Suprapubic skin (tissue), 4 donors: ENCODE measurements at regions not wholly inside any gene's neighbourhood (a gene's known extent, or its start where the extent isn't known, plus 50 kb on each side); places are given as distances from the start of the nearest gene placed in this dataset.
A peak's percentile ranks its signal among the peaks of the same experiment; 100 is the strongest.

Source experiments
- DNase-seq, 2 donors: peaks; one replicate each; pipeline ENCODE4 v3.0.0-alpha.2; 2019; ENCODE audit warnings: low spot score in 2 of 2
- H3K27ac ChIP-seq: fragments of 200-600 bp; sonication (generic); one replicate; pipeline ENCODE4 v1.5.1; 2019
- H3K27me3 ChIP-seq: fragments of 200-600 bp; sonication (generic); one replicate; pipeline ENCODE4 v1.5.1; 2019
- H3K36me3 ChIP-seq: fragments of 200-600 bp; sonication (generic); one replicate; pipeline ENCODE4 v1.5.1; 2019
- H3K4me1 ChIP-seq: fragments of 200-600 bp; sonication (generic); one replicate; pipeline ENCODE4 v1.5.1; 2019
- H3K4me3 ChIP-seq: fragments of 200-600 bp; sonication (generic); one replicate; pipeline ENCODE4 v1.5.1; 2019; ENCODE audit warnings: mild to moderate bottlenecking
- H3K9me3 ChIP-seq: fragments of 200-600 bp; sonication (generic); one replicate; pipeline ENCODE4 v1.5.1; 2019
- CTCF ChIP-seq, 2 donors: fragments of 200-600 bp in 1 of 2; fragments of 450-650 bp in 1 of 2; sonication (generic) in 1 of 2; IDR thresholded peaks; one replicate each; pipeline ENCODE4 v1.5.1; 2016 to 2019; ENCODE audit warnings: antibody characterized with exemption in 2 of 2, mild to moderate bottlenecking in 1 of 2, moderate library complexity in 1 of 2
- EP300 ChIP-seq: sonication (generic); formaldehyde crosslinking; IDR thresholded peaks from one replicate; pipeline ENCODE4 v1.6.1; 2017; ENCODE audit warnings: antibody characterized with exemption
- POLR2A ChIP-seq, 2 donors: fragments of 450-650 bp; IDR thresholded peaks; one replicate each; pipeline ENCODE4 v1.6.1; 2017; ENCODE audit warnings: antibody characterized with exemption in 2 of 2, mild to moderate bottlenecking in 2 of 2, moderate library complexity in 2 of 2
- POLR2AphosphoS5 ChIP-seq, 3 donors: sonication (generic); formaldehyde crosslinking; IDR thresholded peaks; one replicate each; pipeline ENCODE4 v1.6.1; 2017; ENCODE audit warnings: antibody characterized with exemption in 3 of 3
- WGBS: methylation state at CpG from one replicate; pipeline ENCODE4 v1.1.5; 2018; 5-methylcytosine and 5-hydroxymethylcytosine counted together

DNA sequence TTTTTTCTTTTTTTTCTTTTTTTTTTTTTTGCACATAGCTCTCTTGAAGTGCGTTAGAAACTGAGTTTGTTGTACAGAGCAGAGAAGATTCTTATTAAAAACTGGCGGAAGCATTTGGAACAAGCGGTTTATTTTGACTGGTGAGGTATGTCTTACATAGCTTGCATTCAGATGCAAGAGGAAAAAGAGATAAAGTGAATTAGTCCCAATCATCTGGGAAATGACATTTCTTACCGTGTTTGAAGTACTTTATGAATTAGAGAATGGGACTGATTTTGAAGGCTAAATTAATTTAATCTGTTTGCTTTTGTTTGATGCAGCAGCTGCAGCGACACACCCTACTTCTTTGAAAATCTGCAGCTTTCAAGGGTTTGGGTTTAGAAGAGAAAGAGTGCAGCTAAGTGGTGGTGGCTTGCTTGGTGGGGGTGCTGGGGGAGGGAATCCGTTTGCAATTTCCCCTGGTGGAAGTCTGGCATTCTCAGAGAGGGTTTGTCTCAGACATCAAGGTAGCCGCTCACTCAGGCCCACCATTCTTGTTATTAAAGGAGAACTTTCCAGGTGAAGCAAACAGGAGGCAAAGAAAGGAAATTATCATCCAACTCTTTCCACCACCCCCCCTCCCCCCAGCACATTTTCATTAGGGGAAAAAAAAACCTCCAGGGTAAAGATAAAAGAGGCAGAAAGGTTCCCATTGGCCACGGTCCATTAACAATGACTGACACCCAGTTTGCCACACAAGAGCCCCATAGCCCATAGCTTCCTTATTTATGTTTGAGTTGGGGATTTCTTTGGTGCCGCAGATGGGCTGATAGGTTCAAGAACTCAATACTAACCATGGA is 231.7 kb downstream of the SKIDA1 start:
- Histone ChIP-seq H3K4me3 (no peak overlapping the region), H3K27me3 (no peaks in the 10 kb centered on the region), H3K4me1 (peaks cover 28% of the 10 kb centered on the region), H3K27ac (peak overlapping the region; percentile 72), H3K36me3 (no peaks in the 10 kb centered on the region), H3K9me3 (no peaks in the 10 kb centered on the region)
- no peak for TF ChIP-seq EP300
- no peak for TF ChIP-seq POLR2AphosphoS5 (IDR thresholded peaks at IDR 0.05)
- TF ChIP-seq POLR2A (IDR thresholded peaks at IDR 0.05), result no peak
- TF ChIP-seq CTCF (IDR thresholded peaks at IDR 0.05), result no peak
- DNase-seq, result no peak
- WGBS, result 56% methylated on average over 9 of the region's 9 CpGs

DNA sequence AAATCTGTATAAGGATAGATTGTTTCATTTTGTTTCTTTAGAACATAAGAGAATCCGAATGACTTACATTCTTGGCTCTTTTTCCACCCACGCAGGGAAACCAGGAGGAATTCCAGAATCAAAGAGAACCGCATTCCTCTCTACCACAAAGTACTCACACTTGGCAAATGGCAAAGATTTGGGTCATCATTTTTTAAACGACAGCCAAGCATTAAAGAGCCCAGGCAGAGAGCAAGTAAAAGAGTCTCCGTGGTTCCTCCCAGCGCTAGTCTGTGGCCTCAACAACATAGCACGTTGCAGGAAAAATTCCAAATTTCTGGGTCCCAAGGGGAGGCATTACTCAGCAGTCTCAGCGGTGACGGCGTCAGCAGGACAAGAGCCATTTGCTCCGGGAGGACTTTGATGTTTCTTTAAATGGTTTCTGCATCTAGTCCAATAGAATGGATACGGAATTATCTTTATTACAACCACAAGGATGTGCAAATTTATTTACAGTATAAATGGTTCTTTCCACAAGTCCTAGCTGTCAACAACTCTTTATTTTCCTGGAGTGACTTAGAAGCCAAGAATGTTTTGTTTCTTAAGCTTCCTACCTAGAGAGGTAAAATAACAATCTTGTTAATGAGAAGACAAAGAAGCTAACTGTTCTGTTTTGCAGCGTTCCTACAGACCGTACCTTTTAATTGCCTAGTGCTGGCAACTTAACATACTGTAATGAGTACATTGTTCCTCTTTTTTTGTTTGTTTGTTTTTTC is 232.5 kb downstream of the SKIDA1 start:
- H3K27me3 ChIP-seq, result no peaks in the 10 kb centered on the region
- WGBS, result 3% methylated on average over 14 of the region's 14 CpGs
- H3K9me3 ChIP-seq, result no peaks in the 10 kb centered on the region
- H3K4me3 ChIP-seq, result peak overlapping the region; percentile 2
- H3K4me1 ChIP-seq, result peaks cover 28% of the 10 kb centered on the region
- peak overlapping the region; percentile 72 for H3K27ac ChIP-seq
- DNase-seq, result peak; percentile 80 to 84
- peak in 2 of 3 donors; percentile 45 to 67 for TF ChIP-seq POLR2AphosphoS5 (IDR thresholded peaks at IDR 0.05)
- TF ChIP-seq CTCF (IDR thresholded peaks at IDR 0.05), result no peak
- no peaks in the 10 kb centered on the region for H3K36me3 ChIP-seq

- Histone ChIP-seq H3K4me1 (peaks cover 28% of the 10 kb centered on the region), H3K9me3 (no peaks in the 10 kb centered on the region), H3K27me3 (no peaks in the 10 kb centered on the region), H3K27ac (no peak overlapping the region), H3K4me3 (no peak overlapping the region), H3K36me3 (no peaks in the 10 kb centered on the region)
- 88% methylated on average over 2 of the region's 2 CpGs for WGBS
- no peak for DNase-seq
- TF ChIP-seq CTCF (IDR thresholded peaks at IDR 0.05) (no peak), POLR2AphosphoS5 (IDR thresholded peaks at IDR 0.05) (no peak), EP300 (no peak), POLR2A (IDR thresholded peaks at IDR 0.05) (no peak)
These were observed 234.9 kb downstream of the SKIDA1 start for GRCh38 chr10:21290499-21291160.

DNA sequence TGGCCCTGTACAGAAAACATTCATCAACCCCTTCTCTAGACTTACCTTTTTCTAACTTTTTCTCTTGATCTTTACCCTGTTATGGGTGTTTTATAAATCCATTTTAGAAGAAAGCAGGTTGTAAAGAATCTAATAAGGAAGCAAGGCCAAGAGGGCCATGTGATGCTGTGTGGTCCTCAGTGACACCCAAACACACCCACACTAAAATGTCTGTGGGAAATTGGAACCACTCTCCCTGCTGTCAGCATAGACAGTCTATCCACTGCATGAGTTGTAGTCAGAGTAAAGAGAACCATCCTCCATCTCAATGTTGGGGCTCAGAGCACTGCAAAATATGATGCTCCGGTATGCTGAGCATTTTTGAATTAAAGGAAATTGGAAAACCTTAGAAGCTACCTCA is 235.5 kb downstream of the SKIDA1 start:
- Histone ChIP-seq H3K9me3 (no peaks in the 10 kb centered on the region), H3K4me1 (peaks cover 28% of the 10 kb centered on the region), H3K27ac (no peak overlapping the region), H3K27me3 (no peaks in the 10 kb centered on the region), H3K36me3 (no peaks in the 10 kb centered on the region), H3K4me3 (no peak overlapping the region)
- WGBS, result 100% methylated on average over 1 of the region's 1 CpG
- TF ChIP-seq POLR2A (IDR thresholded peaks at IDR 0.05), result no peak
- no peak for TF ChIP-seq CTCF (IDR thresholded peaks at IDR 0.05)
- no peak for TF ChIP-seq EP300
- TF ChIP-seq POLR2AphosphoS5 (IDR thresholded peaks at IDR 0.05), result no peak
- no peak for DNase-seq

- TF ChIP-seq CTCF (IDR thresholded peaks at IDR 0.05), result no peak
- TF ChIP-seq POLR2AphosphoS5 (IDR thresholded peaks at IDR 0.05), result no peak
- no peak for TF ChIP-seq EP300
- no peak for TF ChIP-seq POLR2A (IDR thresholded peaks at IDR 0.05)
- WGBS, result 69% methylated on average over 3 of the region's 3 CpGs
- no peak overlapping the region for H3K27ac ChIP-seq
These were observed 236.2 kb downstream of the SKIDA1 start for GRCh38 chr10:21289271-21289670.

More at GRCh38 chr10:21289271-21289670, 236.2 kb downstream of the SKIDA1 start:
- Histone ChIP-seq H3K4me1 (peaks cover 28% of the 10 kb centered on the region), H3K4me3 (no peak overlapping the region), H3K27me3 (no peaks in the 10 kb centered on the region), H3K36me3 (no peaks in the 10 kb centered on the region), H3K9me3 (no peaks in the 10 kb centered on the region)
- DNase-seq, result no peak
